Breast epithelium (tissue), 4 donors: ENCODE measurements at regions not wholly inside any gene's neighbourhood (a gene's known extent, or its start where the extent isn't known, plus 50 kb on each side); places are given as distances from the start of the nearest gene placed in this dataset.

Source experiments
- DNase-seq, 2 donors: peaks; one replicate each; pipeline ENCODE4 v3.0.0-alpha.2; 2019; ENCODE audit warnings: low spot score in 2 of 2
- H3K27ac ChIP-seq, 2 donors: fragments of 200-600 bp; sonication (generic) in 1 of 2; one replicate each; pipeline ENCODE4 v1.5.1; 2016 to 2019; ENCODE audit warnings: mild to moderate bottlenecking in 1 of 2
- H3K27me3 ChIP-seq, 2 donors: fragments of 200-600 bp; sonication (generic) in 1 of 2; one replicate each; pipeline versions ENCODE4 v1.5.1 to v1.6.0; 2017 to 2019; ENCODE audit warnings: control low read depth in 1 of 2, mild to moderate bottlenecking in 1 of 2
- H3K36me3 ChIP-seq: fragments of 200-600 bp; one replicate; pipeline ENCODE4 v1.5.1; 2019
- H3K4me1 ChIP-seq, 2 donors: fragments of 200-600 bp; sonication (generic); one replicate each; pipeline ENCODE4 v1.5.1; 2016 to 2019; ENCODE audit warnings: control low read depth in 1 of 2
- H3K4me3 ChIP-seq, 3 donors: fragments of 200-600 bp; sonication (generic); 1 replicate in 2 of 3; 2 replicates in 1 of 3; pipeline ENCODE4 v1.5.1; 2016 to 2019; ENCODE audit warnings: mild to moderate bottlenecking in 3 of 3, moderate library complexity in 2 of 3
- H3K9me3 ChIP-seq, 2 donors: fragments of 200-600 bp; sonication (generic) in 1 of 2; one replicate each; pipeline ENCODE4 v1.5.1; 2016 to 2019; ENCODE audit warnings: control low read depth in 1 of 2
- CTCF ChIP-seq, 3 donors: fragments of 450-650 bp; IDR thresholded peaks; one replicate each; pipeline ENCODE4 v1.5.1; 2016 to 2017; ENCODE audit warnings: antibody characterized with exemption in 3 of 3, mild to moderate bottlenecking in 3 of 3, moderate library complexity in 3 of 3
- POLR2A ChIP-seq: fragments of 450-650 bp; IDR thresholded peaks from one replicate; pipeline ENCODE4 v1.6.1; 2016; ENCODE audit warnings: antibody characterized with exemption, mild to moderate bottlenecking, moderate library complexity
- POLR2AphosphoS5 ChIP-seq, 3 donors: sonication (generic); formaldehyde crosslinking; IDR thresholded peaks; one replicate each; pipeline ENCODE4 v1.6.1; 2017; ENCODE audit warnings: antibody characterized with exemption in 3 of 3
- intact Hi-C: fragments of 100-400 bp; cut with DNase I; formaldehyde crosslinking; loops from one replicate; pipeline ENCODE4 v1.15.1; 2023; ENCODE audit warnings: low total_unique reads

DNA sequence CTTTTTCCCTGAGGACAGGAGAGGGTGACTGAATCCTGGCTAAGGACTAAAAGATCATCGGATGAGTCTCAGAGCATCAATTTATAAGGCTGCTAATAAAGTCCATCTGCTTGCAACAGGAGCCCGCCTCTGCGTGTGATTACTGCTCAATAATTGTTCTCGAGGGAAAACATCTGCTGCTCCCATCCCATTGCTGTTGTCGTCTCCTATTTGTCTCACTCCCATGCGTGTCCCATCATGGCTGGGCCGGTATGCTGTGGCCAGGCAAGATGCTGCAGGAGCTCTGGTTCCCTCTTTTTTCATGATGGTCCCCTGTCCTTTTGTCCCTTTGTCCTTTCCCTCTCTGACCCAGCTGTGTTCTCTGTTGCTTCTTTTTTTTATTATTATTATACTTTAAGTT lies 121.2 kb downstream of the SPATA19 start:
- DNase-seq: no peak
- Histone ChIP-seq H3K27me3 (peaks cover 0 to 4% of the 10 kb centered on the region in 2 donors), H3K4me3 (no peak overlapping the region), H3K4me1 (no peaks in the 10 kb centered on the region), H3K27ac (no peak overlapping the region), H3K36me3 (no peaks in the 10 kb centered on the region), H3K9me3 (no peaks in the 10 kb centered on the region)
- TF ChIP-seq POLR2A: no peak
- TF ChIP-seq POLR2AphosphoS5 (IDR thresholded peaks at IDR 0.05): no peak
- TF ChIP-seq CTCF (IDR thresholded peaks at IDR 0.05): no peak
- intact Hi-C loops: no loop called here

DNA sequence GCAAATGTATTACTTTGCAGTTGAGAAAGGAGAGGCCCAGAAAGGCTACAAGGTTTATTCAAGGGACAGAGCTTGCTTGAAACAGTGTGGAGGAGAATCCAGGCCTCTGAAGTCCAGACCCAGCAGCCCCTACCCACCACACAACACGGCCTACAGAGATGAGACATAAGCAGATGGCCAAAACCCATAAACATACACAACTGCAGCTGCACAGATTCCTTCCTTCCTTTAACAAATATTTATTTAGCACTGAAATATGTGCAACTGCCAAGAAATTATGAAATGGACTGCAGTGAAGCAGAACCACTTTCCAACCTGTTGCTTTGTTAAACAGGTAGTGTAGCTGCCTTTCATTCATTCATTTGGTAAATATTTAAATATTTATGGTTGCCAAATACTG lies 122.3 kb downstream of the SPATA19 start:
- intact Hi-C loops: no loop called here
- Histone ChIP-seq H3K27ac (no peak overlapping the region), H3K27me3 (peaks cover 0 to 4% of the 10 kb centered on the region in 2 donors), H3K36me3 (no peaks in the 10 kb centered on the region), H3K9me3 (no peaks in the 10 kb centered on the region), H3K4me1 (no peaks in the 10 kb centered on the region), H3K4me3 (no peak overlapping the region)
- no peak for TF ChIP-seq POLR2A
- no peak for TF ChIP-seq CTCF (IDR thresholded peaks at IDR 0.05)
- no peak for TF ChIP-seq POLR2AphosphoS5 (IDR thresholded peaks at IDR 0.05)
- no peak for DNase-seq

GRCh38 chr11:133720951-133721350 lies 124.4 kb downstream of the SPATA19 start:
- TF ChIP-seq POLR2AphosphoS5 (IDR thresholded peaks at IDR 0.05) (no peak), CTCF (IDR thresholded peaks at IDR 0.05) (no peak), POLR2A (no peak)
- Histone ChIP-seq H3K4me3 (no peak overlapping the region), H3K4me1 (no peaks in the 10 kb centered on the region), H3K9me3 (no peaks in the 10 kb centered on the region), H3K36me3 (no peaks in the 10 kb centered on the region), H3K27ac (no peak overlapping the region), H3K27me3 (peaks cover 0 to 16% of the 10 kb centered on the region in 2 donors)
- no peak for DNase-seq
- intact Hi-C loops: no loop called here

- Histone ChIP-seq H3K27ac (no peak overlapping the region), H3K4me1 (no peaks in the 10 kb centered on the region), H3K4me3 (no peak overlapping the region), H3K9me3 (no peaks in the 10 kb centered on the region), H3K36me3 (no peaks in the 10 kb centered on the region), H3K27me3 (peaks cover 0 to 28% of the 10 kb centered on the region in 2 donors)
- TF ChIP-seq POLR2AphosphoS5 (IDR thresholded peaks at IDR 0.05) (no peak), POLR2A (no peak), CTCF (IDR thresholded peaks at IDR 0.05) (no peak)
- no peak for DNase-seq
- intact Hi-C loops: no loop called here
Measured at GRCh38 chr11:133719532-133720235, 125.6 kb downstream of the SPATA19 start.

GRCh38 chr11:133718831-133719230 lies 126.5 kb downstream of the SPATA19 start:
- TF ChIP-seq POLR2A (no peak), POLR2AphosphoS5 (IDR thresholded peaks at IDR 0.05) (no peak), CTCF (IDR thresholded peaks at IDR 0.05) (no peak)
- intact Hi-C loops: no loop called here
- DNase-seq: no peak
- Histone ChIP-seq H3K27me3 (peaks cover 0 to 36% of the 10 kb centered on the region in 2 donors), H3K9me3 (no peaks in the 10 kb centered on the region), H3K36me3 (no peaks in the 10 kb centered on the region), H3K4me1 (no peaks in the 10 kb centered on the region), H3K27ac (no peak overlapping the region), H3K4me3 (no peak overlapping the region)
